PFSK-1 (cell line): ENCODE measurements at regions not wholly inside any gene's neighbourhood (a gene's known extent, or its start where the extent isn't known, plus 50 kb on each side); places are given as distances from the start of the nearest gene placed in this dataset.

Experiments used
- FOXP2 ChIP-seq: optimal IDR thresholded peaks from 2 replicates; pipeline ENCODE3; 2011; ENCODE audit warnings: borderline replicate concordance, control low read depth, inconsistent platforms; ENCODE audit not compliant: insufficient read depth; ENCODE audit errors: extremely low read length, extremely low read depth
- POLR2AphosphoS5 ChIP-seq: IDR thresholded peaks from 2 replicates; pipeline ENCODE4 v1.6.1; 2012; ENCODE audit warnings: low read depth, mild to moderate bottlenecking, control low read depth, low read length, moderate library complexity
- REST ChIP-seq, 2 experiments: IDR thresholded peaks; 2 replicates each; pipeline versions ENCODE4 v1.6.1 to v1.8.0; 2011 to 2012; ENCODE audit warnings: low read depth in 2 of 2, low read length in 2 of 2, control low read depth in 1 of 2, inconsistent platforms in 1 of 2, mild to moderate bottlenecking in 1 of 2, moderate library complexity in 1 of 2; ENCODE audit not compliant: insufficient read depth in 1 of 2

DNA sequence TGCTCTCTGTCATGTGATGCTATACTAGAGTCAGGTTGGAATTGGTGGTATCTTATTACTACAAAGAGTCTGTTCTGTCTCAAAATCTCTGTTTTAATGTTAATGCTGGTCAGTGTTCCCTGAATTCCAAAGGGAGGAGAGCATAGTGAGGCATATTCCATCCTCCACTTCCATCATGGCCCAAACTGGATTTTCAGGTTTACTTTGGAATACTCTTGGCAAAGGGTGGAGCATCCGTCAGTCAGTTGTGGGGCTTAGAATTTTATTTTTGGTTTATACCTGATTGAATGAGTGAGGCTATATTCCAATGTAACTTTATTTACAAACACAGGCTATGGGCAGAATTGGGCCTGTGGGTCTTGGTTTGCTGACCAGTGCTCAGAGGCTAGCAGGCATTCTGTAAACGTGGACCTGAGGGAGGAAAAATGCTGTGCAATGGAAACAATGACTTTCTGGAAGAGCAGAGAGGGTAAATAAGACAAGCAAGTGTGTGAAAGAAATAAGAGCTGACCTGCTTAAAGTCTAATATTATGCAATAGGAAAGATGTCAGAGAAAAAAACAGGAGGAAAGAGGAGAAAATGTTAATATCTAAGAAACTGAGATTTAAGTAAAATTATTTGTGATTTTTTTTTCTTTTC is 106.2 kb upstream of the CLINT1 start:
- no peak for TF ChIP-seq POLR2AphosphoS5
- TF ChIP-seq FOXP2 = no peak
- no peak for TF ChIP-seq REST (IDR thresholded peaks at IDR 0.05; ENCODE audit: insufficient read depth in 1 of 2, low read depth in 2 of 2, low read length in 2 of 2)
